Astrocyte (in vitro differentiated cells and primary cell): ENCODE measurements at regions not wholly inside any gene's neighbourhood (a gene's known extent, or its start where the extent isn't known, plus 50 kb on each side); places are given as distances from the start of the nearest gene placed in this dataset.

ENCODE experiments used
- DNase-seq: peaks from one replicate; pipeline ENCODE4 v3.0.0-alpha.2; 2010; ENCODE audit warnings: low read depth
- FAIRE-seq: peaks from 2 replicates; lab custom pipeline; 2011; peaks lifted over from hg19 to GRCh38; lab: Jason Lieb, UNC
- H2AFZ ChIP-seq: 2 replicates; pipeline ENCODE4 v1.6.0; 2012; ENCODE audit warnings: low read depth, low read length, inconsistent platforms
- H3K27ac ChIP-seq: 2 replicates; pipeline ENCODE4 v1.5.1; 2011; ENCODE audit warnings: low read depth, low read length, inconsistent platforms
- H3K27me3 ChIP-seq: 2 replicates; pipeline ENCODE4 v1.6.0; 2011; ENCODE audit warnings: low read length, inconsistent platforms; ENCODE audit not compliant: insufficient read depth
- H3K36me3 ChIP-seq: 2 replicates; pipeline ENCODE4 v1.5.1; 2011; ENCODE audit warnings: low read length, inconsistent platforms; ENCODE audit not compliant: insufficient read depth
- H3K4me1 ChIP-seq: 2 replicates; pipeline ENCODE4 v1.5.1; 2011; ENCODE audit warnings: low read length, inconsistent platforms; ENCODE audit not compliant: insufficient read depth
- H3K4me2 ChIP-seq: 2 replicates; pipeline ENCODE4 v1.6.0; 2012; ENCODE audit warnings: low read length, inconsistent platforms
- H3K4me3 ChIP-seq: 2 replicates; pipeline ENCODE4 v1.5.1; 2011; ENCODE audit warnings: low read depth, mild to moderate bottlenecking, low read length, inconsistent platforms; ENCODE audit not compliant: insufficient read depth
- H3K79me2 ChIP-seq: 2 replicates; pipeline ENCODE4 v1.6.0; 2012; ENCODE audit warnings: mild to moderate bottlenecking, low read length, inconsistent platforms; ENCODE audit not compliant: insufficient read depth
- H3K9ac ChIP-seq: 2 replicates; pipeline ENCODE4 v1.6.0; 2012; ENCODE audit warnings: mild to moderate bottlenecking, low read length, inconsistent platforms
- H3K9me3 ChIP-seq: 2 replicates; pipeline ENCODE4 v1.5.1; 2012; ENCODE audit warnings: low read depth, mild to moderate bottlenecking, low read length, inconsistent platforms; ENCODE audit not compliant: insufficient read depth
- H4K20me1 ChIP-seq: 2 replicates; pipeline ENCODE4 v1.6.0; 2012; ENCODE audit warnings: low read length, inconsistent platforms; ENCODE audit not compliant: insufficient read depth
- H3K27ac Mint-ChIP-seq: one replicate; pipeline ENCODE4 v1.8.0; 2021; ENCODE audit warnings: mild to moderate bottlenecking, mixed read lengths; ENCODE audit not compliant: unreplicated experiment
- H3K27me3 Mint-ChIP-seq: one replicate; pipeline ENCODE4 v1.8.0; 2021; ENCODE audit warnings: low read depth, mixed read lengths; ENCODE audit not compliant: unreplicated experiment
- H3K36me3 Mint-ChIP-seq: one replicate; pipeline ENCODE4 v1.8.0; 2021; ENCODE audit warnings: low read depth, mixed read lengths; ENCODE audit not compliant: unreplicated experiment
- H3K4me1 Mint-ChIP-seq: one replicate; pipeline ENCODE4 v1.8.0; 2021; ENCODE audit warnings: low read depth, mixed read lengths; ENCODE audit not compliant: unreplicated experiment
- H3K4me3 Mint-ChIP-seq: one replicate; pipeline ENCODE4 v1.8.0; 2021; ENCODE audit warnings: mild to moderate bottlenecking, moderate library complexity, mixed read lengths; ENCODE audit not compliant: unreplicated experiment
- H3K9me3 Mint-ChIP-seq: one replicate; pipeline ENCODE4 v1.8.0; 2021; ENCODE audit warnings: mild to moderate bottlenecking, mixed read lengths; ENCODE audit not compliant: unreplicated experiment
- EZH2 ChIP-seq: IDR thresholded peaks from 2 replicates; pipeline ENCODE4 v1.6.1; 2012; ENCODE audit warnings: mild to moderate bottlenecking, low read length, inconsistent platforms; ENCODE audit not compliant: insufficient read depth
- TF ChIP-seq, protein P1 (sequence below): IDR thresholded peaks from 2 replicates; pipeline ENCODE4 v1.5.1; 2011; ENCODE audit warnings: low read depth, mild to moderate bottlenecking, inconsistent platforms, low read length, moderate library complexity; ENCODE audit not compliant: insufficient read depth

DNA sequence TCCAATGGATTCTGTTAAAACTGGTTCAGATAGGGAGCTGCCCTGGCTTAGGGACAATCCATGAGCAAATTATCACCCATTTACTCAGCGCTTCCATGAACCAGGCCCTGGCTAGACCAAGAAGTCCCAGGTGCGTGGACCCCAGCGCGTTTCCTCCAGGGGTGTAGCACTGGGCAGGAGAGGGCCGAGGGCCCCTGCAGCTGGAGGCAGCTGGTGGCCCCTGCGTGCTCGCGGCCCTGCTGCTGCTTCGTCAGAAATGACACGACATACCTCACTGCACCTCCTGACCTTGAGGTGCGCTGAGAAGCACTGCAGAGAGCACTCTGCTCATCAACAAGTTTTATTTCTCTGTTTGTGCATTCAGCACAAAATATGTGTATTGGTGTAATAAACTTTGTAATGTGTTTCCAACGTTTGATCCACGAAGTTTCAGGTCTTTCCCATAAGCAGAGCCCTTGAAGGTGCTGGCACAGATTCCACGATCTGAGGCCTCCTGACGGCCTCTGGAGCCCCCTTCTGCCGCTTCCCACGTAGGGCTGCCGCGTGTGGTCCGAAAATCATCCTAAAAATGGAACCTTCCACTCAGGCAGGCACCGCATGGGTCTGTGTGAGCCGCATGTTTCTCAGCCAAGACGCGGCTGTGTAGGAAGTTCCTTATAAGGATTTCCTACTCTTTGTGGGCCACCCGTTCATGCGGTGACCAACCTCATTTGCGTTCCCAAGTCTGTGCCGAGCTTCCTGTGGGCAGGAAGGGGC, 50.8 kb upstream of the ZCCHC14 start:
- H3K27me3 Mint-ChIP-seq: peaks cover 44% of the 10 kb centered on the region
- no peak overlapping the region for H3K4me2 ChIP-seq
- no peak overlapping the region for H3K27ac ChIP-seq
- peaks cover 20% of the 10 kb centered on the region for H3K9me3 Mint-ChIP-seq
- no peak for DNase-seq
- peaks cover 3% of the 10 kb centered on the region for H3K9me3 ChIP-seq
- no peak overlapping the region for H3K4me3 Mint-ChIP-seq
- peaks cover 23% of the 10 kb centered on the region for H3K4me1 ChIP-seq
- no peak overlapping the region for H2AFZ ChIP-seq
- no peaks in the 10 kb centered on the region for H4K20me1 ChIP-seq
- H3K9ac ChIP-seq: no peak overlapping the region
- no peak for FAIRE-seq
- H3K36me3 Mint-ChIP-seq: peaks cover 5% of the 10 kb centered on the region
- H3K27ac Mint-ChIP-seq: no peak overlapping the region
- peaks cover 14% of the 10 kb centered on the region for H3K27me3 ChIP-seq
- no peaks in the 10 kb centered on the region for H3K36me3 ChIP-seq
- no peaks in the 10 kb centered on the region for H3K79me2 ChIP-seq
- no peak overlapping the region for H3K4me3 ChIP-seq
- H3K4me1 Mint-ChIP-seq: peaks cover 8% of the 10 kb centered on the region
- no peak for TF ChIP-seq EZH2
- TF ChIP-seq, protein P1, sequence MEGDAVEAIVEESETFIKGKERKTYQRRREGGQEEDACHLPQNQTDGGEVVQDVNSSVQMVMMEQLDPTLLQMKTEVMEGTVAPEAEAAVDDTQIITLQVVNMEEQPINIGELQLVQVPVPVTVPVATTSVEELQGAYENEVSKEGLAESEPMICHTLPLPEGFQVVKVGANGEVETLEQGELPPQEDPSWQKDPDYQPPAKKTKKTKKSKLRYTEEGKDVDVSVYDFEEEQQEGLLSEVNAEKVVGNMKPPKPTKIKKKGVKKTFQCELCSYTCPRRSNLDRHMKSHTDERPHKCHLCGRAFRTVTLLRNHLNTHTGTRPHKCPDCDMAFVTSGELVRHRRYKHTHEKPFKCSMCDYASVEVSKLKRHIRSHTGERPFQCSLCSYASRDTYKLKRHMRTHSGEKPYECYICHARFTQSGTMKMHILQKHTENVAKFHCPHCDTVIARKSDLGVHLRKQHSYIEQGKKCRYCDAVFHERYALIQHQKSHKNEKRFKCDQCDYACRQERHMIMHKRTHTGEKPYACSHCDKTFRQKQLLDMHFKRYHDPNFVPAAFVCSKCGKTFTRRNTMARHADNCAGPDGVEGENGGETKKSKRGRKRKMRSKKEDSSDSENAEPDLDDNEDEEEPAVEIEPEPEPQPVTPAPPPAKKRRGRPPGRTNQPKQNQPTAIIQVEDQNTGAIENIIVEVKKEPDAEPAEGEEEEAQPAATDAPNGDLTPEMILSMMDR: no peak

DNA sequence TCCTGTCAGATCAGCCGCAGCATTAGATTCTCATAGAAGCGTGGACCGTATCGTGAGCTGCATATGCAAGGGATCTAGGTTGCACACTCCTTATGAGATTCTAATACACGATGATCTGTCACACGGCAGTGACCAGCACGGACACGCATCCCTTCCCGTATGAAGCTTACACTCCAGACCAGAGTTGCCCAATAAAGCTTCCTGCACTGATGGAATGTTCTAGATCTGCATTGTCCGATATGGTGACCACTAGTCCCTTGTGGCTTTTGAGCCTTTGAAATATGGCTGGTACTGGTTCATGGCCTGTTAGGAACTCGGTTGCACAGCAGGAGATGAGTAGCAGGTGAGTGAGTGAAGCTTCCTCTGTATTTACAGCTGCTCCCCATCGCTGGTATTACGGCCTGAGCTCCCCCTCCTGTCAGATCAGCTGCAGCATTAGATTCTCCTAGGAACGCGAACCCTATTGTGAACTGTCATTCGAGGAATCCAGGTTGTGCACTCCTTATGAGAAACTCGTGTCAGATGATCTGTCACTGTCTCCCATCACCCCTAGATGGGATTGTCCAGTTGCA, 49.8 kb upstream of the ZCCHC14 start:
- Histone ChIP-seq H3K27ac (no peak overlapping the region), H3K4me2 (peak overlapping the region; percentile 82), H2AFZ (no peak overlapping the region), H3K36me3 (no peaks in the 10 kb centered on the region), H3K9ac (no peak overlapping the region), H3K79me2 (no peaks in the 10 kb centered on the region), H3K9me3 (peaks cover 3% of the 10 kb centered on the region), H3K4me1 (peaks cover 28% of the 10 kb centered on the region), H3K27me3 (peaks cover 11% of the 10 kb centered on the region), H3K4me3 (no peak overlapping the region), H4K20me1 (no peaks in the 10 kb centered on the region)
- Mint-ChIP-seq H3K9me3 (peaks cover 23% of the 10 kb centered on the region), H3K4me3 (no peak overlapping the region), H3K27ac (no peak overlapping the region), H3K27me3 (peaks cover 42% of the 10 kb centered on the region), H3K4me1 (peaks cover 7% of the 10 kb centered on the region), H3K36me3 (peaks cover 5% of the 10 kb centered on the region)
- TF ChIP-seq EZH2: no peak
- TF ChIP-seq, protein P1: no peak
- DNase-seq (no peak), FAIRE-seq (no peak)
